Stimulated activated CD4-positive, alpha-beta T cell treated with anti-CD3 and anti-CD28 coated beads, Interleukin-12 subunit alpha, Interleukin-12 subunit beta, amount 100 ng/mL, for 48 hours (primary cell): ENCODE measurements at regions not wholly inside any gene's neighbourhood (a gene's known extent, or its start where the extent isn't known, plus 50 kb on each side); places are given as distances from the start of the nearest gene placed in this dataset.
"Not testable (repeated sequence)": the region's sequence is repeated elsewhere in the genome, so short reads cannot be mapped to it uniquely, and the experiment has no call there.

Source experiments
- DNase-seq, 3 donors: peaks; one replicate each; pipeline ENCODE4 v3.0.0-alpha.2; 2020; ENCODE audit warnings: low read depth in 2 of 3, low spot score in 1 of 3

DNA sequence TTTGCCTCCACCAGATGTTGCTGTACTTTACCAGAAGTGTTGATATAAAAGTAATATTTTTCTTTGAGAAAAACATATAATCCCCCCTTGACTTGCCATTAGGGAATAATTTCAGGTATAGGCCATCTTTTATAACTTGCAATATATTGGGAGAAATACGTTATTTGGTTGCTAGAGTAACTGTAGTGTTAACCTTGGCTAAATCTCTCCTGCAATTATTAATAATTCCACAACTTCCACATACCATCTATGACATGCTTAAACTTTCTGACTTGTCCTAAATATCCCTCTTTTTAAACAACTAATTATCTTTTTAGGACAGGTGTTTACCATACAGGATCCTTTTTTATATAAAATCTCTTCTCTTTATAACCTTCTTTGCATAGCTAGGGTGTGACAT, 1048.2 kb downstream of the SLC16A7 start:
- no peak for DNase-seq

DNA sequence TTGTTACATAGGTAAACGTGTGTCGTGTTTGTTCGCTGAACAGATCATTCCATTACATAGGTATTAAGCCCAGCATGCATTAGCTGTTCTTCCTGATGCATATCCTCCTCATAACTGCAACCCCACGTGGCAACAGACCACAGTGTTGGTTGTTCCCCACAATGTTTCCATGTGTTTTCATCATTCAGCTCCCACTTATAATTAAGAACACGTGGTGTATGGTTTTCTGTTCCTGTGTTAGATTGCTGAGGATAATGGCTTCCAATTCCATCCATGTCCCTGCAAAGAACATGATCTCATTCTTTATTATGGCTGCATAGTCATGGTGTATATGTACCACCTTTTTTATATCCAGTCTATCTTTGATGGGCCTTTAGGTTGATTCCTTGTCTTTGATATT, 1071.1 kb downstream of the SLC16A7 start:
- DNase-seq = no peak

DNA sequence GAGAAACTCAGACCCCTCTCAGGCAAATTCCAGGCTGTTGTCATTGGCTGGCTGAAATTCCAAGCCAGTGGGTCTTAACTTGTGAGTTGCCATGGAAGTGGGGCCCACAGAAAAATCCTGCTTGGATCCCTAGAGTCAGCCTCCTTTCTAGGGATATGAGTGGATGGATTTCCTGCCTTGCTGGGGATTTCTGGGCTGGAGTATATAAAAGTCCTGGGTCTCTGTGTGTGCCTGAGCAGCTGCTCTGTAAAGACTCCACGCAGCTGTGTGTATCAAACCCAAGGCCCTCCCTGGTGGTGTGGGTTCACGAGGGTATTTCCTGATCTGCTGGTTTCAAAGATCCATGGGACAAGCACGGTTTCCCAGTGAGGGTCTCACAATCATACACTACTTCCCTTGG, 1077.1 kb downstream of the SLC16A7 start:
- DNase-seq = no peak

DNA sequence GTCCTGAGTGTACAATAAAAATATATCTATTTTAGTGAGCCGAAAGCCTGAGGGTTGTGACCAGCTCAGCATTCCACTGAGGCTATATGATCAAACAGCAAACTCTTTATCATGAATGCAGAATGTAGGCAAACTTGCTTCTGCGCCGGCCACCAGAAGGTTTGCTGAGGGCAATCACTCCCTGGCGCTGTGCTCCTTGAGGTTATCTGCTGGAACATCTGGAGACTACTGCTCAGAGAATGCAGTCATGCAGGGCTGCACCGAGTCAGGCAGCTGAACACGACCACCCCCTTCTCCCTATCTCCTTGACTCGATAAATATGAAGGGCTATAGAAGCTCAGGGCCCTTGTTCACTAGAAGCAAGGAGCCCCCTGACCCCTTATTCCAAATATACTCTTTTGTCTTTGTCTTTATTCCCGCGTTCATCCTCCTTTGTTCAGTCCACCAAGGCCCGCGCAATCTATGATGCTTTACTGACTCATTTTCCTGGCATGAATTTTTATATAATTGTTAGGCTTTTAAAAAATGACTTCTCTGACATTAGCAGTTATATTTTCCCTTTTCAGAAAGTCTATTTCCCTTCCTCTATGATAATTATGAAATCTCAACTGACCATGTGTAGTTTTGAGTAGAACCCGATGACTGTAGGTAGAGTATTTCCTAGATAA, 1089.3 kb downstream of the SLC16A7 start:
- DNase-seq = no peak

DNA sequence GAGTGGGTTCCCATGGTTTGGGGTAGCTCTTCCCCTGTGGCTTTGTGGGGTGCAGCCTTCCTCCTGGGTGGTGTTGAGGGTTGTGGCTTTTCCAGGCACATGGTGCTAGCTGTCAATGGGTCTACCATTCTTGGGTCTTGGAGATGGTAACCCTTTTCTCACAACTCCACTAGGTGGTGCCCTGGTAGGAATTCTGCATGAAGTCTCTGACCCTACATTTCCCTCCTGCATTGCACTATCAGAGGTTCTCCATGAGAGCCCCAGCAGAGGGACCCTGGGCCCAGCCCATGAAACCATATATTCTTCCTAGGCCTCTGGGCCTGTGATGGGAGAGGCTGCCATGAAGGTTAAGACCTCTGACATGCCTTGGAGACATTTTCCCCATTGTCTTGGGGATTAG, 1093.3 kb downstream of the SLC16A7 start:
- DNase-seq = no peak

DNA sequence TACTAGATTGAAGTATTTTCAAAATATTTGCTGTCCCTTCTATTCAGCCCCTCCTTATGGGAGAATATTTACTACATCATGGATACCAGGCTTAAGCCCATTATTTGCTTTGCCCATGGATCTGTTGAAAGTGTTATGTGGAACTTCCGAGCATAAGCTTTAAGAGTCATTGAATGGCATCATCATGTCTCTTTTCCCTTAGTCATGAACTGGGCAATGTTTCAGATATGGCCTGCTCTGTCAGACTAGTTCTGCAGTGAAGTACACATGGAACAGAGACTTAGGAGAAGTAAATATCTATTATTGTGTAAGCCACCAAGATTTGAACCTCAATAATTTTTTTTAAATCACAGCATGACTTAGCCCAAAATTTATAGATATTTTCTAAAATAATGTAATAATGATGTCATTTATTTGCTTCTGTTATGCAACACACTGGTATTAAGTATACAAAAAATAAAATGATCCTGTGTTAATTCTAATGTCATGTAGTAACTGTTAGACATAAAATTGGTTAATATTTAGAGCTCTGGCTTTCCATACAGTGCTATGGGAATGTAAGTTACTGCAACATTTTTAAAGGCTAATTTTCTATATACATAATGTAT, 1097.3 kb downstream of the SLC16A7 start:
- DNase-seq = no peak

DNA sequence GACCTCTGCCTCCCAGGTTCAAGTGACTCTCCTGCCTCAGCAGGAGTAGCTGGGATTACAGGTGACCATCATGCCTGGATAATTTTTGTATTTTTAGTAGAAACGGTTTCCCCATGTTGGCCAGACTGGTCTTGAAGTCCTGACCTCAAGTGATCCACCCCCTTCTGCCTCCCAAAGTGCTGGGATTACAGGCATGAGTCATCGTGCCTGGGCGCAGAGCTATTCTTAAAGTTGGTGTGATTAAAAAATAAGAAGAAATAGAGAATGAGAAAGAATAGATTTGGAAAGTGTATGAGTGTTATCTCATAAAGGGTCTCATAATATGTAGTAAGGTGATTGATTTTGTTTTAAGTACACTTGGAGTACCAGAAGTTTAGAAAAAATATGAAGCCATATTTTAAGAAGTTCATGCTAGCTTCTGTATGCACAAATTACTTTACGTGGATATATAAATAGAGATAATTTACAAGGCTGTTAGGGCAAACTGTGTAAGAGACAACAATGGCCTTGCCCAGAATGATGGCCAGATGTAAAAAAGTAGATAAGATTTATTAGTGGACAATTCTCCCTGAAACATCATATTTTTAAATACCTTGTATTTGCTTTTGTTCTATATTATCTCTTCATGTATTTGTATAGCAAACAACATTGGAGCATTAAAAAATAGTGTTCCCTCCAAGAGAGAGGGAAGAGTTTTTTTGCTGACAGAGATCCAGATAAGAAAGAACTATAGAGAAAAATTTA, 1108.5 kb downstream of the SLC16A7 start:
- DNase-seq = no peak

DNA sequence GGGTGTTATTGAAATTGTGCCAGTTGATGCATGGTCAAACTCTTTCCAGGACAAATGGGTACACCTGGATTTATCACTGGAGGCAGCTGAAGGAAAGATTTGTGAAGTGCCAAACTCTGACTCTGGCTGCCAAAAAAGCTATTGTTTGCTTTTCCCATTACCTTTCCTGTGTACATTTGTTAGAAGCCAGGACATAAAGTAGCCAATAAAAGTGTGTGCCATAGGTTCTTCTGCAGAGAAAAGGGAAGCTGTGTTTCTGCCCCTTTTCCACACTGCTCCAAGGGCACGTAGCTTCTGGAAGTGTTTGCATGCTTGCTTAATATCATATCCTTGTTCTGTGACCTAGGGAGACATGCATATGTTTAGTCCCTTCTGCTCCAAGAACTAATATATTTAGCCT, 1114.4 kb downstream of the SLC16A7 start:
- no peak for DNase-seq

DNA sequence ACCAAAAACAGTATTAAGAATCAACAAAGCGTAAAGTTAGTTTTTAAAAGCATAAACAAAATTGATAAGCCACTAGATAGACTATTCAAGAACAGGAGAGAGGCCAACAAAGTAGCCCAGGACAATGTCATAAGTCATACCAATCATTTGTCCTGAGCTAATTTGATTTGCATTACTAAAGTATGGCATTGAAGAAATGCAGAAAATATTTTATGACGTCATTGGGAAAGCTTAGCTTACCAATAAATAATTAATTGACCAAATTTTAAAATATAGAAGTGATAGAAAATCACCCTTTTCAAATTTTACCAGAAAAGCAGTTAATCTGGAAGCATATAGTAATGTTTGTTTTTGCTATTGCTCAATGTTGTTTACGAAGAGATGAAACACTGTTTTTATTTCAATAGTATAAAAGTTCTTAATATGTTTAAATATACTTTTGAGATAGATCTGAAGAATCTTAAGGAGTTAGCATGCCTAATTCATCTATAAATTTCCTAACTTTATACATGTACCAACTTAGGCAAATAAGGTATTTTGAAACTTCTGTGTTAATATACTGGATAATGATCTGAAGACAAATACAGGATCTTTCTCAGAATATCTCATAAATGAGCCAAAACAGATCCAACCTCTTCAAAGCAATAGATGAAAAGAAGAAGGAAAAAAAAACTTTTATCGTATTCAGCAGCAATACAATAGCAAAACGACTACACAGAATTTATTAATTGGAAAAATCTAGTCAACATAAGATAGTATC, 1118.5 kb downstream of the SLC16A7 start:
- DNase-seq = no peak

DNA sequence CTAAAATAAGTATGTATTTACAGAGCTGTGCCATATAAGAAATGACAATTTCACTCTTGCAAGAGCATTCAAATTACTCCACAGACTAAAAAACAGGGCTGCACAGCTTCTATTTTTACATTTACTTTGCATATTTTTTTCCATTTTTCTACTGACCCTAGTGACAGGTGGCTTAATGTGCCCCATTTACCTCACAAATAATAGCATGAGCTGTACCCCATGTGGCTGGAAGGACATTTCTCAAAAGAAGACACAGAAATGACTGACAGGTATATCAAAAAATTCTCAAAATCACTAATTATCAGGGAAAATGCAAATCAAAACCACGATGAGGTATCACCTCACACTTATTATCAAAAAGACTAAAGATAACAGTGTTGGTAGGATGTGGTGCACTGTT, 1128.6 kb downstream of the SLC16A7 start:
- no peak for DNase-seq

DNA sequence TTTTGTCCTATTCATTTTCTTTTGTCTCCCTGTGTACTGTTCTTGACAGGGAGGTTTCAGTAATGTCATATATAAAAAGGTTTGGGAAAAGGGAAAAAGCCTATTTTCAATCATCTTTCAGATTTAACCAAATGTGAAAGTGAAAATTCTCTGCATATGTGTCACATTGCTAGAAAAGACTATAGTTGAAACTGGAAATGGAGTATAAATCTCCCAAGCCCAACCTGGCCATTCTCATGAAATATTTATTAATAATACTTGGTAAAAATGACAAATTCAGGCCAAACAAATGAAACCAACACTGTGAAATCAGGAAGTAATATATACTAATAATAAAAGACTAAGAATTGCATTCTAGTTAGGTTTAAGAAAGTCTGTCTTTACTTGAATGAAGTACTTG, 1129.2 kb downstream of the SLC16A7 start:
- DNase-seq = no peak

DNA sequence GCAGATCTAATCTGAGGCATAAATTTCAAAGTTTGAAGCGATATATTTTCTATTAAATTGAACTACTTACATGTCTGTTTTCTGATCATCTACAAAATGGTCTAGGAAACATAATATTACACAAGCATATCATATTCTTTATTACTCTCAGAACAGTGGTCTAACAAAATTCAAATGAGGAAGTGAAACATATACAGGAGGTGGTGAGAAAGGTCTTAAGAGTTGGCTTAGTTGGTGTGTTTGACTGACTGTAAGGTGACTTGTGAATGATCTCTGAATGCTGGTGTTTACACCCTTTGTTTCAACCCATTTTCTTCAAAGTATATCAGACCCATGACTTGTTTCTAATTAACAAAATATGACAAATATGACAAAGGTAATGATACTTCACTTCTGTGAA, 1156.8 kb downstream of the SLC16A7 start:
- no peak for DNase-seq

DNA sequence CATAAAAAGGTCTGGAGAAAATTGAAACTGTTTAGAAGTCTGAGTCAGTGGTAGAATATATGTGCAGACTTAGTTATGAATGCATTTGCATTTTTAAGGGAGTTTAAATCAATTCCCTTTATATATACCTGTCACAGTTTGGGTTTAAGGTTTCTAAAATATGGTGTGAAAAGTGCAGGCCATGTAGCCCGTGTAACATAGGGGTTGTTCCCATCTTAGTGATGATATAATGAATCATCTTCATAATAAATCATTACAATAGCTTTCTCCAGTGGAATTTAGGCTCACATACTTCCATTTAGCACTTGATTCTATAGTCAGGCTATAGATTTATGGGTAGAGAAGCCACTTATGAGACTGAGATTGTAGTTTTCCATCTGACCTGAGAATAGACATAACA, 1162.4 kb downstream of the SLC16A7 start:
- no peak for DNase-seq

DNA sequence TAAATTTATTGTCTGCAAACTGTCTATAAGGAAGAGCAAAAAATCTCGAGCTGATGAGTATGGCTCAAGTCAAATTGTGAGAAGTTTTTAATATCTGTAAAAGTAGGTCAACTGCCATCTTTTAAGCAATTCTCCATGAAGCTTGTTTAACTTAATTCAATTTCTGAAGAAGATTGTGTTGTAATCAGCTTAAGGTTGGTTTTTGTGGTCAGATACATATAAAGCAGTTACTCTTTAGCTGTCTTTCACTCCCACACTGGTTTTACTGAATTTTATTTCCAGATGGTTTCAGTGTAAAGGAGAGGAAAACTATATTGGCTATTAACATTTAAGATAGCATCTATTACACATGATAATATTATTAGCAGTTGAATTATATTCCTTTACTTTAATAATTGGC, 1165.1 kb downstream of the SLC16A7 start:
- DNase-seq = no peak

DNA sequence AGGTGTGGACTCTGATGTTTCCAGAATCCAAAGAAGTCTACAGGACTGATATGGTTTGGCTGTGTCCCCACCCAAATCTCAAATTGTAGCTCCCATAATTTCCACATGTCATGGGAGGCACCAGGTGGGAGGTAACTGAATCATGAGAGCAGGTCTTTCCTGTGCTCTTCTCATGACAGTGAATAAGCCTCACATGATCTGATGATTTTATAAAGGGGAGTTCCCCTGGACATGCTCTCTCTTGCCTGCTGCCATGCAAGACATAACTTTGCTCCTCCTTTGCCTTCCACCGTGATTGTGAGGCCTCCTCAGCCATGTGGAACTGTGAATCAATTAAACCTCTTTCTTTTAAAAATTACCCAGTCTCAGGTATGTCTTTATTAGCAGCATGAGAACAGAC, 1205.3 kb downstream of the SLC16A7 start:
- not testable (repeated sequence) for DNase-seq

DNA sequence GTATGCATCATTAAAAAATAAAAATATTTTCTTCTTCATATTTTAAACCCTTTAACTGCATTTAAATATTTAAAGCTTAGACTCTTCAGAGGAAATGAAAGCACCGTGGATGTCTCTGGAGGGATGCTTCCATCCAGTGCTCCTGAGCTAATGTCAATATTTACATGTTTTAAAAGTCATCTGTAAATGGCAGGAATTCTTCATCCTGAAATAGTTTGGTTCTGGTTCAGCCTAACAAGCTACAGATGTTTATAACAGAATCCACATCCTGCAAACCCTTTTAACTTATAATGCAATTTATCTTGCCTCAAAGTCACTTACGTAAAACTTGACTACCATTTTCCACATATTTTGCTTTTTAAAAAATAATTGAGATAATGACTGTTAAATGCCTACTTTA, 1207.3 kb downstream of the SLC16A7 start:
- no peak for DNase-seq

DNA sequence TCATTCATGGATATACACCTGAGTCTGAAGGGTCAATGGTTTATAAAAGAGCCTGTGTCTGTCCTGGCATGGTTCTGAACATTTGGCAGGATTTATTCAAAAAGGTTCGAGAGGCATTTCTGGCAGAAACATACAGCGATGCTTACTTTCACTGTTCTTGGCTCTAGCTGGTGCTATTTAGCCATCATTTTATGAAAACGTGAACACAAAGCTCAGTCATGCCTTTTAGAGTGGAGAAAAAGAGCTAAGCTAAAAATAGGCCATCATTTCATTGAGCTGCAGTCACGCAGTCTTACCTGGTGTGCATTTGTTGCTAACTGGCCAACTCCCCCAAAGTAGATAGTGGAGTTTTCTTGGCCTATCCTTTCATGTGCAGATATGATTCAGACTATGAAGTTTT, 1209.5 kb downstream of the SLC16A7 start:
- no peak for DNase-seq

DNA sequence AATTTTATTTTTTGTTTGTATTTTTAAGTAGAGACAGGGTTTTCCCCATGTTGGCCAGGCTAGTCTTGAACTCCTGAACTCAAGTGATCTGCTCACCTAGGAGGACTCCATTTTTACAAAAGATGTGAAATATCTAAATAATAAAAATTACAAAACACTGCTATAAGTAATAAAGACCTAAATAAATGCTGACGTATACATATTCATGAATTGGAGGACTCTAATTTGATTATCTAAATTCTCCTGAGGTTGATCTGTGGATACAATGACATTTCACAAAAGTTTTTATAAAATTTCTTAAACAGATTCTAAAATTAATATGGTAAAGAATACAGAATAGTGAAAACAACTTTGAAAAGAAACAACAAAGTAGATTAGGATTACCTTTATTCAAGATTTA, 1224.0 kb downstream of the SLC16A7 start:
- no peak for DNase-seq

DNA sequence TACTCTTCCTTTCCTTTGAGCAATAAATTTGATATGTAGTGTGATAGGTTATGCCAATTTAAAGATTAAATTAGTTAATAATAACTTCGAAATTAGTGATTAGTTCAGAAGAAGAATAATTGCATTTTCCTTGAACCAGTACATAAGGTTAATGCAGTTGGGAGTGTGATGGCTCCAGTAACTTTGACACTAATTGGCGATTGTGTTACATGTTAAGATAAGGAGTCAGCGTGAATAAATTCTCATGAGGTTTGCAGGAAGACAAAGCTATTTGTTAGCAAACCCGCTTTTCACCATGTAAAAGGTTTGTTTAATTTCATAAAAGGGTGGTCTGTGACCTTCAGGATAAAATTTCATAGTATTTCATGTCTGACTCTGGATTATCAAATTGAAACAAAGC, 1226.8 kb downstream of the SLC16A7 start:
- DNase-seq = no peak

DNA sequence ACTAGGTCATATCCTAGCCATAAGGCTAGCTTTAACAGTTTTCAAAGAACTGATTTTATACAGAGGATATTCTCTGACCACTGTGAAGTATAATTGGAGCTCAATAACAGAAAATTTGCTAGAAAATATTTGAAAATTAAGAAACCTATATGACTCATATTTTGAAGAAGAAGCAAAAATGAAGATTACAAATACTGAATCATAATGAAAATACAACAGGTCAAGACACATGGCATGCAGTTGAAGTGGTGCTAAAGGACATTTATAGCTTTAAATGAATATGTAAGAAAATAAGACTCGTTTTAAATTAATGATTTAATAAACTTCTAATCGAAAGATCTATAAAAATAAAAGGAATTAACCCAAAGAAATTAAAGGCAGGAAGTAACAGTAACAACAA, 1234.6 kb downstream of the SLC16A7 start:
- DNase-seq = no peak

DNA sequence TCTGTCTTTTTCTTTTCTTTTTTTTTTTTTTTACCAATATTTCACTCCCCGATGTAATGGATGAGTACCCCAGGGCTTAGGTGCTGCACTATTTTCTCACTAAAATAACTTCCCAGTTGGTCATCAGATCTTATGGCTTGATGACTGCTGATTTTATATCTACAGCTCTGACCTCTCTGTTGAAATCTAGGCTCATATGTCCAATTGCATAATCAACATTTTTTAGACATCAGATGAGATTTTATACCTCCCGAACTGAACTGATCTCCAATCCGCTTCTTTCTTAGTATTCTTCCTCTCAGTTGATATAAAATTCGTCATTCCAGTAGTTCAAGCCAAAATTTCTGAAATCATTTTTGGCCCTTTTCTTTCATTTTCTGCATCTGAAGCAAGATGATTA, 1236.5 kb downstream of the SLC16A7 start:
- DNase-seq = no peak

DNA sequence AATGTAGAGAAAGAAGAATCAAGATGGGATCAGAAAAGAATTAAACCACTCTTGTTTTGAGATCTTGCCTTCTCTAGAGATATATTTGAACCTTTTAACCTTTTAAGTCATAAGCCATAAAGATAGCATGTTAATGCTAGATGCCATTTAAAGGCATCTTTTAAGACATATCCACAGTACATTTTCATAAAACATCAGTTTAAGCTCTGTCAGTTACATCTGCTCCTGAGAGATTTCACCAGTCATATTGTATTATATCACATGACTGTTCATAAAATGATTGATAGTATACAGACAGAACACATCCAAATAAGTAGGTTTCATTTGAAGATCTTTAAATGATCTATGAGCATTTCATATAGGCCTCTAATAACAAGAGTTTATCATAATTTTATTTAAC, 1238.5 kb downstream of the SLC16A7 start:
- no peak for DNase-seq
